ENCODE measurements at regions not wholly inside any gene's neighbourhood (a gene's known extent, or its start where the extent isn't known, plus 50 kb on each side); places are given as distances from the start of the nearest gene placed in this dataset.

DNA sequence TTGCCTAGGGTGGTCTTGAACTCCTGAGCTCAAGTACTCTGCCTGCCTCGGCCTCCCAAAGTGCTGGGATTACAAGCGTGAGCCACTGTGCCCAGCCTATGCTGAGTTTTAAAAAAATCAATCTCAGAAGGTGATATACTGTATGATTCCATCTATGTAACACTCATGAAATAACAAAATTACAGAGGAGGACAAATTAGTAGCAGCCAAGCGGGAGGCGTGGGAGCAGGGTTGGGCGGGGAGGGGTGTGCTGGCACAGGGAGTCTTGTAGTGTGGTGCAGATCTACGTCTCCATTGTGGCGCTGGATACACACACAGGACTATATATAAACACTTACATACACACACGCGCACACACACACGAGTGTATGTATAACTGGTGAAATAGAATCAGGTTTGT is 80.6 kb upstream of the LINGO1 start:
- intact Hi-C loops (cut with DNase I) = no loop called here
- H3K9me3 ChIP-seq (ENCODE audit: control insufficient read depth in 2 of 3, insufficient read depth in 1 of 3, low read length in 3 of 3) = no peaks in the 10 kb centered on the region
- FAIRE-seq (no peak), DNase-seq (no peak)
- H3K27ac ChIP-seq (ENCODE audit: low read depth in 2 of 2, low read length in 2 of 2) = no peak overlapping the region
- H3K36me3 ChIP-seq (ENCODE audit: control insufficient read depth in 2 of 3, insufficient read depth in 3 of 3, low read length in 3 of 3) = no peaks in the 10 kb centered on the region
- TF ChIP-seq CTCF (IDR thresholded peaks at IDR 0.05; ENCODE audit: borderline replicate concordance, extremely low read depth, insufficient read depth) = no peak
- no peaks in the 10 kb centered on the region for H3K4me1 ChIP-seq (ENCODE audit: control insufficient read depth in 2 of 3, insufficient read depth in 2 of 3, low read depth in 1 of 3, low read length in 3 of 3)
- no peak overlapping the region for H3K9ac ChIP-seq (ENCODE audit: low read length in 3 of 3)
- H3K27me3 ChIP-seq (ENCODE audit: control insufficient read depth, insufficient read depth, low read length) = no peaks in the 10 kb centered on the region
- H3K4me3 ChIP-seq (ENCODE audit: low read length in 3 of 3) = no peak overlapping the region

DNA sequence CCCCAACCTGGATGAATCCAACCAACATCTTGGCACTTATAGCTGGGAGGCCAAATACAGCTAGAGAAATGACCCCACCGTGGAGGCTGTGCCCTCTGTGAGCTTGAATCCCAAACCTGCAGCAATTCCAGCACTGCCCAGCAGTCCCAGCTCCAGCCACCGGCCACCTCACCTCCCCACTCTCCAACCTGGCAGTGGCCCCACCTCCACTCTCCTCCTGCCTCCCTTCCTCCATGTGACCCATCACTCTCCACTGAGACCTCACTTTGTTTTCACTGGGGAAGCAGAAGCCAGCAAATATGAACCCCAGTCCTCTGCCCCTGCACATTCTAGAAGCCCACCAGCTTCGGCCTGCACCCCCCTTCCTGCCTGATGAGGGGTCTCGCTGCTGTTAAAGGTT is 79.7 kb upstream of the LINGO1 start:
- intact Hi-C loops (cut with DNase I) = no loop called here
- no peaks in the 10 kb centered on the region for H3K27me3 ChIP-seq (ENCODE audit: control insufficient read depth, insufficient read depth, low read length)
- no peak overlapping the region for H3K9ac ChIP-seq (ENCODE audit: low read length in 3 of 3)
- no peaks in the 10 kb centered on the region for H3K36me3 ChIP-seq (ENCODE audit: control insufficient read depth in 2 of 3, insufficient read depth in 3 of 3, low read length in 3 of 3)
- no peak for TF ChIP-seq CTCF (IDR thresholded peaks at IDR 0.05; ENCODE audit: borderline replicate concordance, extremely low read depth, insufficient read depth)
- H3K9me3 ChIP-seq (ENCODE audit: control insufficient read depth in 2 of 3, insufficient read depth in 1 of 3, low read length in 3 of 3) = no peaks in the 10 kb centered on the region
- no peak for DNase-seq
- FAIRE-seq = no peak
- H3K27ac ChIP-seq (ENCODE audit: low read depth in 2 of 2, low read length in 2 of 2) = no peak overlapping the region
- H3K4me3 ChIP-seq (ENCODE audit: low read length in 3 of 3) = no peak overlapping the region
- no peaks in the 10 kb centered on the region for H3K4me1 ChIP-seq (ENCODE audit: control insufficient read depth in 2 of 3, insufficient read depth in 2 of 3, low read depth in 1 of 3, low read length in 3 of 3)

DNA sequence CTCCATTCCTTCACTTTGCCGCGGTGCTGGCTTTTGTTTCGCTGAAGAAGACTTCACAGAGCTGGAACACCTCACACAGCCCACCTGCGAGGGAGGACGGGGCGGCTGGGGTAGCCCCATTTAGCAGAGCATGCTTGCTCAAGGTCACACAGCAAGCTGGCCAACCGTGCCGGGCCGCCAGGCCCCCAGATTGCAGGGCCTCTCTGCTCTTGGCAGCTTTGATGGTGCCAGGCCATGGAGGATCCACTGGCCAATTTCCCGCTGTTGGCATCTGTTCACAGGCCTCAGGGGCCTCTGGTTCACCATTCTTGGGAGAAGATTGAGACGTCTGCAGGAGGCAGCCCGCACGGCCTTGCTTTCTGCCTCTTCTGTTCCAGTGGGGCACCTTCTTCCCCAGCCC is 77.9 kb upstream of the LINGO1 start:
- no peak for TF ChIP-seq CTCF (IDR thresholded peaks at IDR 0.05; ENCODE audit: borderline replicate concordance, extremely low read depth, insufficient read depth)
- DNase-seq (no peak), FAIRE-seq (no peak)
- Histone ChIP-seq H3K27me3 (ENCODE audit: control insufficient read depth, insufficient read depth, low read length) (no peaks in the 10 kb centered on the region), H3K4me1 (ENCODE audit: control insufficient read depth in 2 of 3, insufficient read depth in 2 of 3, low read depth in 1 of 3, low read length in 3 of 3) (no peaks in the 10 kb centered on the region), H3K4me3 (ENCODE audit: low read length in 3 of 3) (no peak overlapping the region), H3K36me3 (ENCODE audit: control insufficient read depth in 2 of 3, insufficient read depth in 3 of 3, low read length in 3 of 3) (no peaks in the 10 kb centered on the region), H3K27ac (ENCODE audit: low read depth in 2 of 2, low read length in 2 of 2) (no peak overlapping the region), H3K9me3 (ENCODE audit: control insufficient read depth in 2 of 3, insufficient read depth in 1 of 3, low read length in 3 of 3) (no peaks in the 10 kb centered on the region), H3K9ac (ENCODE audit: low read length in 3 of 3) (no peak overlapping the region)
- intact Hi-C loops (cut with DNase I) = no loop called here

DNA sequence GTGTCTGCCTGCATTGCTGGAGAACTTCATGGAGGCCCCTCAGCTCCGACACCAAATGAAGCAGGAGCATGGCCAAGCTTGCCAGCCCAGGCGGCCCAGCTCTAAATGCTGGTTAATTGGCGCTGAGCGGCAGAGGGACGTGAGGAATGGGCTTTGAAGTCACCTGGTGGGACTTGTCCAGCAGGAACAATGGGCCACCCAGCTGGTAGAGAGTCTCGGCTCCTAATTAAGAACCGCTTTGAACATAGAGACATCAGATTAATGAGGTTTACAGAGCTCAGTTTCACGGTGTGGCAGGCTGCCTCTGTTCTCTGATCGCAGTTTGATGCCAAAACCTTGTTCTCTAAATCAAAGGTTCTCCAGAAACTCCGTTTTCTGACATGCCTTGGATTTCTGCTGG is 77.5 kb upstream of the LINGO1 start:
- FAIRE-seq = no peak

More for the DNA sequence above, 77.5 kb upstream of the LINGO1 start:
- no peak overlapping the region for H3K9ac ChIP-seq (ENCODE audit: low read length in 3 of 3)
- no peaks in the 10 kb centered on the region for H3K4me1 ChIP-seq (ENCODE audit: control insufficient read depth in 2 of 3, insufficient read depth in 2 of 3, low read depth in 1 of 3, low read length in 3 of 3)
- no peak overlapping the region for H3K27ac ChIP-seq (ENCODE audit: low read depth in 2 of 2, low read length in 2 of 2)
- intact Hi-C loops (cut with DNase I) = no loop called here
- H3K27me3 ChIP-seq (ENCODE audit: control insufficient read depth, insufficient read depth, low read length) = no peaks in the 10 kb centered on the region
- DNase-seq = no peak
- H3K36me3 ChIP-seq (ENCODE audit: control insufficient read depth in 2 of 3, insufficient read depth in 3 of 3, low read length in 3 of 3) = no peaks in the 10 kb centered on the region
- H3K9me3 ChIP-seq (ENCODE audit: control insufficient read depth in 2 of 3, insufficient read depth in 1 of 3, low read length in 3 of 3) = no peaks in the 10 kb centered on the region
- no peak overlapping the region for H3K4me3 ChIP-seq (ENCODE audit: low read length in 3 of 3)
- no peak for TF ChIP-seq CTCF (IDR thresholded peaks at IDR 0.05; ENCODE audit: borderline replicate concordance, extremely low read depth, insufficient read depth)

Measured in kidney (tissue), 13 donors.